Breast epithelium (tissue), 3 donors: ENCODE measurements at regions not wholly inside any gene's neighbourhood (a gene's known extent, or its start where the extent isn't known, plus 50 kb on each side); places are given as distances from the start of the nearest gene placed in this dataset.

ENCODE experiments used
- POLR2A ChIP-seq: fragments of 450-650 bp; IDR thresholded peaks from one replicate; pipeline ENCODE4 v1.6.1; 2016; ENCODE audit warnings: antibody characterized with exemption, mild to moderate bottlenecking, moderate library complexity
- TF ChIP-seq, protein P1 (sequence below), 3 donors: fragments of 450-650 bp; IDR thresholded peaks; one replicate each; pipeline ENCODE4 v1.5.1; 2016 to 2017; ENCODE audit warnings: antibody characterized with exemption in 3 of 3, mild to moderate bottlenecking in 3 of 3, moderate library complexity in 3 of 3

DNA sequence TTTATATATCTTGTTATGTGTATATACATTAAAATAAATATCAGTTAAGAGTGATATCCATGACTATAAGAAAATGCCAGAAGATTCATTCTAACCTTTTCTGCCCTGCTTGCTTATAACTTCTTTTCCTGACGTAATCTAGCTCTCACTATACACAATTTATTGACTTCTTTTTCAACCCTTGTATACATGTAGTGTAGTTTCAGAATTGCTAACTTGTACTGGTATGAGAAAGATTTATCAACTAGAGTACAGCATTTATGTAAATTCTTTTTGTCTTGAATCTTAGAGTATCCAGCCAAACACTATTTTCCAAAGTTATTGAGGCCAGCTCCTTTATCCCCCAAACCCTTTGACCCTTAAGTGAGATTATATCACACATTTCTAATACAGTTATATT lies 798.0 kb upstream of the RAB6C start:
- no peak for TF ChIP-seq POLR2A
- TF ChIP-seq, protein P1, sequence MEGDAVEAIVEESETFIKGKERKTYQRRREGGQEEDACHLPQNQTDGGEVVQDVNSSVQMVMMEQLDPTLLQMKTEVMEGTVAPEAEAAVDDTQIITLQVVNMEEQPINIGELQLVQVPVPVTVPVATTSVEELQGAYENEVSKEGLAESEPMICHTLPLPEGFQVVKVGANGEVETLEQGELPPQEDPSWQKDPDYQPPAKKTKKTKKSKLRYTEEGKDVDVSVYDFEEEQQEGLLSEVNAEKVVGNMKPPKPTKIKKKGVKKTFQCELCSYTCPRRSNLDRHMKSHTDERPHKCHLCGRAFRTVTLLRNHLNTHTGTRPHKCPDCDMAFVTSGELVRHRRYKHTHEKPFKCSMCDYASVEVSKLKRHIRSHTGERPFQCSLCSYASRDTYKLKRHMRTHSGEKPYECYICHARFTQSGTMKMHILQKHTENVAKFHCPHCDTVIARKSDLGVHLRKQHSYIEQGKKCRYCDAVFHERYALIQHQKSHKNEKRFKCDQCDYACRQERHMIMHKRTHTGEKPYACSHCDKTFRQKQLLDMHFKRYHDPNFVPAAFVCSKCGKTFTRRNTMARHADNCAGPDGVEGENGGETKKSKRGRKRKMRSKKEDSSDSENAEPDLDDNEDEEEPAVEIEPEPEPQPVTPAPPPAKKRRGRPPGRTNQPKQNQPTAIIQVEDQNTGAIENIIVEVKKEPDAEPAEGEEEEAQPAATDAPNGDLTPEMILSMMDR (IDR thresholded peaks at IDR 0.05), result no peak
